WTC11 (cell line): ENCODE measurements at regions not wholly inside any gene's neighbourhood (a gene's known extent, or its start where the extent isn't known, plus 50 kb on each side); places are given as distances from the start of the nearest gene placed in this dataset.

ENCODE experiments used
- ATAC-seq: fragments of 200-7000 bp; cut with Tn5 transposase; 2 replicates; pipeline ENCODE4 v1.10.0; 2021; ENCODE audit warnings: mild to moderate bottlenecking, moderate library complexity
- CTCF ChIA-PET: fragments of 300-600 bp; sonication (Branson Sonifier 250); formaldehyde crosslinking; loops from one replicate; lab custom pipeline; 2021; ENCODE audit warnings: antibody characterized with exemption; lab: Charles Lee
- POLR2A ChIA-PET: fragments of 350-600 bp; sonication (Branson Sonifier 250); formaldehyde crosslinking; loops from one replicate; lab custom pipeline; 2021; ENCODE audit warnings: antibody characterized with exemption; lab: Charles Lee
- DNase-seq: peaks from one replicate; pipeline ENCODE4 v3.0.0; 2021; ENCODE audit warnings: low spot score
- H3K27ac Mint-ChIP-seq: 2 replicates; pipeline ENCODE4 v1.8.0; 2021; ENCODE audit warnings: mixed read lengths
- H3K27me3 Mint-ChIP-seq: 2 replicates; pipeline ENCODE4 v1.8.0; 2021; ENCODE audit warnings: low read depth, mild to moderate bottlenecking, moderate library complexity, mixed read lengths
- H3K36me3 Mint-ChIP-seq: 2 replicates; pipeline ENCODE4 v1.8.0; 2021; ENCODE audit warnings: mixed read lengths
- H3K4me1 Mint-ChIP-seq: 2 replicates; pipeline ENCODE4 v1.8.0; 2022; ENCODE audit warnings: mixed read lengths
- H3K4me3 Mint-ChIP-seq: 2 replicates; pipeline ENCODE4 v1.8.0; 2021; ENCODE audit warnings: mild to moderate bottlenecking, moderate library complexity, mixed read lengths
- H3K9me3 Mint-ChIP-seq: 2 replicates; pipeline ENCODE4 v1.8.0; 2021; ENCODE audit warnings: mixed read lengths
- CREB1 ChIP-seq: sonication (generic); formaldehyde crosslinking; IDR thresholded peaks from 2 replicates; pipeline ENCODE4 v1.8.0; 2023; ENCODE audit warnings: mild to moderate bottlenecking, missing genetic modification reagents
- CTCF ChIP-seq: fragments of 200-600 bp; IDR thresholded peaks from 2 replicates; pipeline ENCODE4 v1.8.0; 2022; ENCODE audit warnings: antibody characterized with exemption
- E2F1 ChIP-seq: sonication (generic); formaldehyde crosslinking; IDR thresholded peaks from 2 replicates; pipeline ENCODE4 v1.8.0; 2022; ENCODE audit warnings: mild to moderate bottlenecking, missing genetic modification reagents
- E2F5 ChIP-seq: sonication (generic); formaldehyde crosslinking; IDR thresholded peaks from 2 replicates; pipeline ENCODE4 v1.8.1; 2022; ENCODE audit warnings: mild to moderate bottlenecking, moderate library complexity, missing genetic modification reagents
- ERG ChIP-seq: fragments of 250-450 bp; sonication (Bioruptor Pico); IDR thresholded peaks from 2 replicates; pipeline ENCODE4 v1.8.0; 2021; ENCODE audit warnings: mild to moderate bottlenecking
- ETV6 ChIP-seq: sonication (generic); formaldehyde crosslinking; IDR thresholded peaks from 2 replicates; pipeline ENCODE4 v1.8.1; 2022; ENCODE audit warnings: mild to moderate bottlenecking, missing genetic modification reagents
- FOXP1 ChIP-seq: sonication (generic); formaldehyde crosslinking; IDR thresholded peaks from 2 replicates; pipeline ENCODE4 v1.8.0; 2022; ENCODE audit warnings: missing genetic modification reagents, mild to moderate bottlenecking, moderate library complexity, borderline replicate concordance
- GABPB1 ChIP-seq: sonication (generic); formaldehyde crosslinking; IDR thresholded peaks from 2 replicates; pipeline ENCODE4 v1.8.1; 2023; ENCODE audit warnings: mild to moderate bottlenecking, missing genetic modification reagents
- GRHL2 ChIP-seq: fragments of 250-450 bp; sonication (Bioruptor Pico); IDR thresholded peaks from 2 replicates; pipeline ENCODE4 v1.8.0; 2022; ENCODE audit warnings: mild to moderate bottlenecking, moderate library complexity; ENCODE audit not compliant: insufficient replicate concordance, severe bottlenecking
- GTF2I ChIP-seq: fragments of 250-450 bp; sonication (Bioruptor Pico); conservative IDR thresholded peaks from 2 replicates; pipeline ENCODE4 v1.4.0; 2021; ENCODE audit warnings: mild to moderate bottlenecking
- HMGA2 ChIP-seq: fragments of 250-450 bp; sonication (Bioruptor Pico); IDR thresholded peaks from 2 replicates; pipeline ENCODE4 v1.4.0; 2021; ENCODE audit warnings: mild to moderate bottlenecking, moderate library complexity
- JAZF1 ChIP-seq: fragments of 250-450 bp; sonication (Bioruptor Pico); IDR thresholded peaks from 2 replicates; pipeline ENCODE4 v1.9.0; 2021; ENCODE audit warnings: moderate library complexity, mild to moderate bottlenecking, inconsistent platforms
- JUN ChIP-seq: sonication (generic); formaldehyde crosslinking; IDR thresholded peaks from 2 replicates; pipeline ENCODE4 v1.8.0; 2023; ENCODE audit warnings: mild to moderate bottlenecking, missing genetic modification reagents
- MXD4 ChIP-seq: fragments of 250-450 bp; sonication (Bioruptor Pico); IDR thresholded peaks from 2 replicates; pipeline ENCODE4 v1.8.0; 2021; ENCODE audit warnings: mild to moderate bottlenecking, moderate library complexity, borderline replicate concordance
- PRRX2 ChIP-seq: fragments of 250-450 bp; sonication (Bioruptor Pico); IDR thresholded peaks from 2 replicates; pipeline ENCODE4 v1.8.0; 2021; ENCODE audit warnings: mild to moderate bottlenecking
- RELA ChIP-seq: sonication (generic); formaldehyde crosslinking; IDR thresholded peaks from 2 replicates; pipeline ENCODE4 v1.8.1; 2022; ENCODE audit warnings: missing genetic modification reagents, mild to moderate bottlenecking, borderline replicate concordance
- RORB ChIP-seq: fragments of 250-450 bp; sonication (Bioruptor Pico); IDR thresholded peaks from 2 replicates; pipeline ENCODE4 v1.9.0; 2021; ENCODE audit warnings: mild to moderate bottlenecking
- SMAD3 ChIP-seq: sonication (generic); formaldehyde crosslinking; IDR thresholded peaks from 2 replicates; pipeline ENCODE4 v1.8.0; 2022; ENCODE audit warnings: missing genetic modification reagents, mild to moderate bottlenecking, borderline replicate concordance
- SOX15 ChIP-seq: fragments of 250-450 bp; sonication (Bioruptor Pico); IDR thresholded peaks from 2 replicates; pipeline ENCODE4 v1.9.0; 2021; ENCODE audit warnings: mild to moderate bottlenecking
- TEAD4 ChIP-seq: sonication (generic); formaldehyde crosslinking; IDR thresholded peaks from 2 replicates; pipeline ENCODE4 v1.8.0; 2022; ENCODE audit warnings: mild to moderate bottlenecking, missing genetic modification reagents
- USF2 ChIP-seq: sonication (generic); formaldehyde crosslinking; IDR thresholded peaks from 2 replicates; pipeline ENCODE4 v1.8.1; 2023; ENCODE audit warnings: mild to moderate bottlenecking, missing genetic modification reagents, moderate library complexity
- ZNF219 ChIP-seq: sonication (generic); formaldehyde crosslinking; IDR thresholded peaks from 2 replicates; pipeline ENCODE4 v1.8.0; 2023; ENCODE audit warnings: missing genetic modification reagents, mild to moderate bottlenecking, borderline replicate concordance
- ZNF396 ChIP-seq: fragments of 250-450 bp; sonication (Bioruptor Pico); IDR thresholded peaks from 2 replicates; pipeline ENCODE4 v1.8.0; 2021; ENCODE audit warnings: mild to moderate bottlenecking, moderate library complexity, borderline replicate concordance
- ZNF416 ChIP-seq: fragments of 250-450 bp; sonication (Bioruptor Pico); IDR thresholded peaks from 2 replicates; pipeline ENCODE4 v1.9.0; 2021; ENCODE audit warnings: mild to moderate bottlenecking, inconsistent platforms

GRCh38 chr12:33596061-33596460 is 156.4 kb upstream of the SYT10 start (continued):
- TF ChIP-seq SOX15 (no peak), ZNF396 (CRISPR knock-in tag) (no peak), JAZF1 (CRISPR knock-in tag) (no peak), SMAD3 (no peak), GRHL2 (CRISPR knock-in tag) (no peak), FOXP1 (CRISPR knock-in tag) (no peak)
- TF ChIP-seq, all 79 proteins: peak for 0

- ATAC-seq = no peak
- no peaks in the 10 kb centered on the region for H3K27me3 Mint-ChIP-seq
- ChIA-PET CTCF (interaction anchor here (0.7 to 0.9 kb wide), 2 partner anchors 9 to 81 kb away, joined by 3 read pairs; no protein-coding TSS in a partner anchor), POLR2A (no interaction called here)
- no peaks in the 10 kb centered on the region for H3K9me3 Mint-ChIP-seq
- H3K4me1 Mint-ChIP-seq = peaks cover 31% of the 10 kb centered on the region
- no peak for TF ChIP-seq CTCF
- TF ChIP-seq GABPB1 = no peak
- no peak for TF ChIP-seq USF2
- TF ChIP-seq ERG (CRISPR knock-in tag) = no peak
- TF ChIP-seq JUN = no peak
- TF ChIP-seq RORB = no peak
- no peak for TF ChIP-seq GTF2I
- no peak for TF ChIP-seq E2F1 (CRISPR knock-in tag)
- TF ChIP-seq CREB1 = no peak
- TF ChIP-seq TEAD4 (CRISPR knock-in tag) = no peak
- no peak for TF ChIP-seq ZNF416 (CRISPR knock-in tag)
- no peak for TF ChIP-seq RELA (CRISPR knock-in tag)
- no peak for TF ChIP-seq MXD4
- H3K36me3 Mint-ChIP-seq = no peaks in the 10 kb centered on the region
- H3K4me3 Mint-ChIP-seq = no peak overlapping the region
- no peak for DNase-seq
- no peak overlapping the region for H3K27ac Mint-ChIP-seq
These were observed 157.2 kb upstream of the SYT10 start for GRCh38 chr12:33596814-33597213.

- no peaks in the 10 kb centered on the region for H3K36me3 Mint-ChIP-seq
- ATAC-seq (no peak), DNase-seq (no peak)
- H3K9me3 Mint-ChIP-seq = no peaks in the 10 kb centered on the region
- ChIA-PET POLR2A (no interaction called here), CTCF (no interaction called here)
- TF ChIP-seq PRRX2 (CRISPR knock-in tag) (no peak), CREB1 (no peak), GTF2I (no peak), ETV6 (CRISPR knock-in tag) (no peak), HMGA2 (CRISPR knock-in tag) (no peak), E2F5 (CRISPR knock-in tag) (no peak), ERG (CRISPR knock-in tag) (no peak), ZNF219 (CRISPR knock-in tag) (no peak), MXD4 (no peak), USF2 (no peak)
- no peak overlapping the region for H3K27ac Mint-ChIP-seq
- H3K27me3 Mint-ChIP-seq = no peaks in the 10 kb centered on the region
- H3K4me3 Mint-ChIP-seq = no peak overlapping the region
- peaks cover 24% of the 10 kb centered on the region for H3K4me1 Mint-ChIP-seq
These were observed 162.9 kb upstream of the SYT10 start for GRCh38 chr12:33602515-33602914.
